Natural killer cell (primary cell): ENCODE measurements at regions not wholly inside any gene's neighbourhood (a gene's known extent, or its start where the extent isn't known, plus 50 kb on each side); places are given as distances from the start of the nearest gene placed in this dataset.

ENCODE experiments used
- ATAC-seq, 3 donors: fragments of 150-1000 bp in 2 of 3; fragments of 200-7000 bp in 1 of 3; cut with Tn5 transposase; 1 replicate in 1 of 3; 2 replicates in 2 of 3; pipeline ENCODE4 v1.10.0; 2021; ENCODE audit warnings: mild to moderate bottlenecking in 2 of 3, moderate library complexity in 2 of 3
- DNase-seq, 2 donors: peaks; one replicate each; pipeline versions ENCODE4 v3.0.0 to v3.0.0-alpha.2; 2013 to 2021; ENCODE audit warnings: mixed read lengths in 1 of 2
- H3K27ac ChIP-seq: one replicate; pipeline ENCODE4 v1.5.1; 2013; ENCODE audit warnings: mild to moderate bottlenecking, low read length
- H3K27me3 ChIP-seq: one replicate; pipeline ENCODE4 v1.6.1; 2013; ENCODE audit warnings: low read length; ENCODE audit not compliant: control insufficient read depth, insufficient read depth
- H3K36me3 ChIP-seq: one replicate; pipeline ENCODE4 v1.6.1; 2013; ENCODE audit warnings: low read length; ENCODE audit not compliant: control insufficient read depth, insufficient read depth
- H3K4me1 ChIP-seq: one replicate; pipeline ENCODE4 v1.6.1; 2013; ENCODE audit warnings: low read length; ENCODE audit not compliant: control insufficient read depth, insufficient read depth
- H3K4me3 ChIP-seq: one replicate; pipeline ENCODE4 v1.5.1; 2013; ENCODE audit warnings: low read length
- H3K9me3 ChIP-seq: one replicate; pipeline ENCODE4 v1.6.1; 2013; ENCODE audit warnings: low read length; ENCODE audit not compliant: control insufficient read depth, insufficient read depth
- H3K27ac Mint-ChIP-seq, 2 donors: one replicate each; pipeline ENCODE4 v1.8.0; 2022; ENCODE audit warnings: mild to moderate bottlenecking in 2 of 2, mixed read lengths in 2 of 2, moderate library complexity in 1 of 2
- H3K27me3 Mint-ChIP-seq, 2 donors: one replicate each; pipeline ENCODE4 v1.8.0; 2022; ENCODE audit warnings: low read depth in 2 of 2, mixed read lengths in 2 of 2
- H3K36me3 Mint-ChIP-seq: one replicate; pipeline ENCODE4 v1.8.0; 2022; ENCODE audit warnings: mixed read lengths
- H3K4me1 Mint-ChIP-seq, 2 donors: one replicate each; pipeline ENCODE4 v1.8.0; 2022; ENCODE audit warnings: mixed read lengths in 2 of 2
- H3K4me3 Mint-ChIP-seq: one replicate; pipeline ENCODE4 v1.8.0; 2022; ENCODE audit warnings: mild to moderate bottlenecking, moderate library complexity, mixed read lengths
- H3K9me3 Mint-ChIP-seq, 2 donors: one replicate each; pipeline ENCODE4 v1.8.0; 2022; ENCODE audit warnings: mixed read lengths in 2 of 2
- WGBS: methylation state at CpG from one replicate; pipeline ENCODE4 v1.1.7; 2013; ENCODE audit warnings: missing lambda C conversion rate; ENCODE audit not compliant: insufficient coverage; 5-methylcytosine and 5-hydroxymethylcytosine counted together
- intact Hi-C: fragments of 100-400 bp; cut with micrococcal nuclease; formaldehyde crosslinking; loops from one replicate; pipeline ENCODE4 v1.14.2; 2022
- TF ChIP-seq, protein P1 (sequence below): fragments of 200-600 bp; IDR thresholded peaks from one replicate; pipeline ENCODE4 v1.8.0; 2022; ENCODE audit warnings: antibody characterized with exemption

DNA sequence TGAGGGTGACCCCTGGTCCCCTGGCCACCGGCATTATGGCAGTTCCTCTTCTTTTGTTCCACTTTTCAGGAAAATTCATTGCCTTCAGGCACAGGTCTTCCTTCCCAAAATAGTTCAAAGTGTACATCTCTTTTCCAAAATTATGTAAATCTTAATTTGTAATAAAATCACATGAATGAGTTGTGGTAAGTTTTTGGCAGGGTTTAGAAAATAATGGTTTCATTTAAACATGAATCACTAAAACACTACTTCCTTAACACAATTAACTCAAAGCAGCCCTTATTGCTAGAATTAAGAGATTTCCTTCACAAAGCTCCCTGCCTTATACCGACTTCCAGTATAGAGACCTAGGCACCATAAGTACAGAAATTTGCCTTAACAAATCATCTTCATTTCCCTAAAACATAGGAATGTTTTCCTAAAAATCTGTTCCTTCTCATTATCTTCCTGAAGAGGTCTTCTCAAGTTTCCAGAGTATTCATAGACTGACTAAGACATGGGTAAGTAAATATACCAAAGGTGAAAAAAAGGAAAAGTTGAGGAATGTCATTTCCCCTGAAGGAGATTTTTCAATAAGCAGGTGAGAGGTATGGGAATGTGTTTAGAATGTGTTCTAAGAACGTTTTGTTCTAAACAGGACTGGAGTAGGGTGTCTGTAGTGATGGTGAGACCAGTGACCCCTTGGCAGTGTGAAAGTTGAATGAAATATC, 148.2 kb upstream of the CITED2 start:
- no peaks in the 10 kb centered on the region for H3K9me3 Mint-ChIP-seq
- no peak for ATAC-seq
- 84% methylated on average over 3 of the region's 3 CpGs for WGBS
- Histone ChIP-seq H3K4me1 (no peaks in the 10 kb centered on the region), H3K27ac (no peak overlapping the region), H3K4me3 (no peak overlapping the region), H3K27me3 (no peaks in the 10 kb centered on the region), H3K9me3 (no peaks in the 10 kb centered on the region), H3K36me3 (no peaks in the 10 kb centered on the region)
- TF ChIP-seq, protein P1, sequence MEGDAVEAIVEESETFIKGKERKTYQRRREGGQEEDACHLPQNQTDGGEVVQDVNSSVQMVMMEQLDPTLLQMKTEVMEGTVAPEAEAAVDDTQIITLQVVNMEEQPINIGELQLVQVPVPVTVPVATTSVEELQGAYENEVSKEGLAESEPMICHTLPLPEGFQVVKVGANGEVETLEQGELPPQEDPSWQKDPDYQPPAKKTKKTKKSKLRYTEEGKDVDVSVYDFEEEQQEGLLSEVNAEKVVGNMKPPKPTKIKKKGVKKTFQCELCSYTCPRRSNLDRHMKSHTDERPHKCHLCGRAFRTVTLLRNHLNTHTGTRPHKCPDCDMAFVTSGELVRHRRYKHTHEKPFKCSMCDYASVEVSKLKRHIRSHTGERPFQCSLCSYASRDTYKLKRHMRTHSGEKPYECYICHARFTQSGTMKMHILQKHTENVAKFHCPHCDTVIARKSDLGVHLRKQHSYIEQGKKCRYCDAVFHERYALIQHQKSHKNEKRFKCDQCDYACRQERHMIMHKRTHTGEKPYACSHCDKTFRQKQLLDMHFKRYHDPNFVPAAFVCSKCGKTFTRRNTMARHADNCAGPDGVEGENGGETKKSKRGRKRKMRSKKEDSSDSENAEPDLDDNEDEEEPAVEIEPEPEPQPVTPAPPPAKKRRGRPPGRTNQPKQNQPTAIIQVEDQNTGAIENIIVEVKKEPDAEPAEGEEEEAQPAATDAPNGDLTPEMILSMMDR = no peak
- intact Hi-C loops = no loop called here
- H3K27ac Mint-ChIP-seq = no peak overlapping the region
- DNase-seq = no peak
- H3K4me3 Mint-ChIP-seq = no peak overlapping the region
- H3K4me1 Mint-ChIP-seq = no peaks in the 10 kb centered on the region
- peaks cover 12 to 18% of the 10 kb centered on the region in 2 donors for H3K27me3 Mint-ChIP-seq
- H3K36me3 Mint-ChIP-seq = no peaks in the 10 kb centered on the region

DNA sequence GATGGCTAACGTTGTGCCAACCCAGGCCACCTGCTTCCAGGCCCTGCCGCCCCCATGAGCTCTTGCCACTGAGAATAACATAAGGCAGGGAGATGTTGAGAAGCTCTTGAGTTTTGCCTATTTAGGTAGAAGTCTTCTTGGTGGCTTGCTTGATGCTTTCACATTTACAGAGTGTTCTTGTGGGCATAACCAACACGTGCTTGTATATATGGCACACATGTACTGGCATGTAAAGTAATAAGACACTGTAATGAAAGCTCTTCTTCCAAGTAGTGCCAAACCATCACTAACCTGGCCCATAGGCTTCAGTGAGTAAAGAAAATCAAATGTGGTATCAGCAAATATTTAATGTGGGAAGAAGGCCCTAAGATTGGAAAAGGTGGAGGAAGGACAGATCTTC, 146.9 kb upstream of the CITED2 start:
- no peak for DNase-seq
- Mint-ChIP-seq H3K27ac (no peak overlapping the region), H3K4me1 (no peaks in the 10 kb centered on the region), H3K36me3 (no peaks in the 10 kb centered on the region), H3K27me3 (peaks cover 12 to 14% of the 10 kb centered on the region in 2 donors), H3K9me3 (no peaks in the 10 kb centered on the region), H3K4me3 (no peak overlapping the region)
- Histone ChIP-seq H3K4me3 (no peak overlapping the region), H3K27ac (no peak overlapping the region), H3K4me1 (no peaks in the 10 kb centered on the region), H3K9me3 (no peaks in the 10 kb centered on the region), H3K36me3 (no peaks in the 10 kb centered on the region), H3K27me3 (no peaks in the 10 kb centered on the region)
- intact Hi-C loops = no loop called here
- TF ChIP-seq, protein P1 = no peak
- 94% methylated on average over 3 of the region's 3 CpGs for WGBS
- ATAC-seq = no peak

DNA sequence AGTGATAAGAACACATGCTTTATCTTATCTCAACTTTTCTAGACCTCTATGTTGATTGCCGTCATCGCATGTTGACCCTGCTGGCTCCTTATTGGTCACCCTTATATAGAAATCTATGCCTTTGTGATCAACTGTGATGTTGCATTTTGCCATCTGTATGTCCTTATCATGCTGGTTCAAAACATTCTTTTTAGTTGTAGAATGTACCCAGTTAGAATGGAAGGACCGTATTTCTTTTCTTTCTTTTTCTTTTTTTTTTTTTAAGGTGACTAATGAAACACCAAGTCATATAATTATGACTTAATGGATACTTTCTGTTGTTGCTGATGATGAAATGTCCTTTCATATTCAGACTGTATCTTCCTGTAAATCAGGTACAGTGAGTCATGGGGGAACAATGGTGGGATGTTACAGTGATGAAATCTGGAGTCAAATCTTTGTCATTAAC, 145.9 kb upstream of the CITED2 start:
- no peaks in the 10 kb centered on the region for H3K9me3 ChIP-seq
- no peaks in the 10 kb centered on the region for H3K36me3 Mint-ChIP-seq
- DNase-seq (no peak), ATAC-seq (no peak)
- H3K27ac Mint-ChIP-seq = no peak overlapping the region
- intact Hi-C loops = no loop called here
- no peak overlapping the region for H3K4me3 Mint-ChIP-seq
- no peaks in the 10 kb centered on the region for H3K36me3 ChIP-seq
- peaks cover 12 to 14% of the 10 kb centered on the region in 2 donors for H3K27me3 Mint-ChIP-seq
- TF ChIP-seq, protein P1 = no peak
- no peaks in the 10 kb centered on the region for H3K4me1 Mint-ChIP-seq
- no peaks in the 10 kb centered on the region for H3K4me1 ChIP-seq
- 95% methylated on average over 2 of the region's 3 CpGs for WGBS
- no peaks in the 10 kb centered on the region for H3K9me3 Mint-ChIP-seq
- no peak overlapping the region for H3K27ac ChIP-seq
- H3K27me3 ChIP-seq = no peaks in the 10 kb centered on the region
- H3K4me3 ChIP-seq = no peak overlapping the region

DNA sequence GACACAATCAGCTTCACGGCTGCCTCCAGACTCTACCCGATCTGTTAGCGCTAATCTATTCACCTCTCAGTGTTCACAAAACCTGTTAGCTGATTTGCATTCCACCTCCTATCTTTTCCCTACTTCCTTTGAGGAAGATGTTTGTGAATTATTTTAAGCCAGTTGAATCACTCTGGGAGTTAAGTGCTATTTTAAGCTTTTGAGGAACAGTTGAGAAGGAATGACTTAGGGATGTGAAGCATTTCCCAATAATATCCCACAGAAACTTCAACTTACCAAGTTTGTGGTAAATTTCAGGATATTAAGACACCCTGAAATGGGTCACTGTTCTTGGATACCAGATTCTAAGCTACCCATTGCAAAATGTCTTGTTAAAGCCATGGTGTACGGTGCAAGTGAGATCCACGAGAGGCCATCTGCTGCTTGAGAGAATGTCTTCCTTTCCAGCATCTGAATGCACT, 145.2 kb upstream of the CITED2 start:
- Histone ChIP-seq H3K4me1 (no peaks in the 10 kb centered on the region), H3K9me3 (no peaks in the 10 kb centered on the region), H3K4me3 (no peak overlapping the region), H3K27me3 (no peaks in the 10 kb centered on the region), H3K36me3 (no peaks in the 10 kb centered on the region), H3K27ac (no peak overlapping the region)
- H3K27me3 Mint-ChIP-seq = peaks cover 12 to 14% of the 10 kb centered on the region in 2 donors
- intact Hi-C loops = no loop called here
- H3K27ac Mint-ChIP-seq = no peak overlapping the region
- TF ChIP-seq, protein P1 = no peak
- H3K36me3 Mint-ChIP-seq = no peaks in the 10 kb centered on the region
- no peak overlapping the region for H3K4me3 Mint-ChIP-seq
- no peaks in the 10 kb centered on the region for H3K4me1 Mint-ChIP-seq
- no peak for DNase-seq
- ATAC-seq = no peak
- WGBS = 98% methylated on average over 5 of the region's 5 CpGs
- H3K9me3 Mint-ChIP-seq = no peaks in the 10 kb centered on the region
